HK-2 (cell line): ENCODE measurements at regions not wholly inside any gene's neighbourhood (a gene's known extent, or its start where the extent isn't known, plus 50 kb on each side); places are given as distances from the start of the nearest gene placed in this dataset.

Experiments
- DNase-seq: peaks from one replicate; pipeline ENCODE4 v3.0.0-alpha.2; 2018; ENCODE audit not compliant: unreplicated experiment

GRCh38 chr15:72920551-72920950, 131.7 kb upstream of the NEO1 start:
- DNase-seq, result no peak

- no peak for DNase-seq
Measured at GRCh38 chr15:72919936-72920465, 132.3 kb upstream of the NEO1 start.

GRCh38 chr15:72916897-72917296, 133.3 kb upstream of the ADPGK start:
- DNase-seq, result peak; percentile 7

- no peak for DNase-seq
Measured at GRCh38 chr15:72916378-72916777, 132.8 kb upstream of the ADPGK start.

GRCh38 chr15:72915843-72916242, 132.3 kb upstream of the ADPGK start:
- no peak for DNase-seq

GRCh38 chr15:72912996-72913395, 129.4 kb upstream of the ADPGK start:
- no peak for DNase-seq

- DNase-seq, result no peak
Measured at GRCh38 chr15:72912121-72912520, 128.6 kb upstream of the ADPGK start.

- DNase-seq, result no peak
Measured at GRCh38 chr15:72911626-72912025, 128.1 kb upstream of the ADPGK start.

- DNase-seq, result no peak
Measured at GRCh38 chr15:72908713-72909112, 125.2 kb upstream of the ADPGK start.

GRCh38 chr15:72907733-72908132, 124.2 kb upstream of the ADPGK start:
- DNase-seq, result no peak

- no peak for DNase-seq
Measured at GRCh38 chr15:72902919-72903260, 119.3 kb upstream of the ADPGK start.

- no peak for DNase-seq
Measured at GRCh38 chr15:72902245-72902918, 118.8 kb upstream of the ADPGK start.

- DNase-seq, result no peak
Measured at GRCh38 chr15:72892986-72893385, 109.4 kb upstream of the ADPGK start.

GRCh38 chr15:72890043-72890442, 106.5 kb upstream of the ADPGK start:
- DNase-seq, result no peak

GRCh38 chr15:72889545-72889944, 106.0 kb upstream of the ADPGK start:
- DNase-seq, result no peak

GRCh38 chr15:72888811-72889210, 105.3 kb upstream of the ADPGK start:
- DNase-seq, result no peak

- no peak for DNase-seq
Measured at GRCh38 chr15:72888211-72888610, 104.7 kb upstream of the ADPGK start.

GRCh38 chr15:72887376-72887775, 103.8 kb upstream of the ADPGK start:
- no peak for DNase-seq

- DNase-seq, result no peak
Measured at GRCh38 chr15:72884311-72884710, 100.8 kb upstream of the ADPGK start.

GRCh38 chr15:72873379-72874233, 90.0 kb upstream of the ADPGK start:
- DNase-seq, result no peak

GRCh38 chr15:72872066-72872845, 88.7 kb upstream of the ADPGK start:
- no peak for DNase-seq

GRCh38 chr15:72866866-72867616, 83.5 kb upstream of the ADPGK start:
- no peak for DNase-seq
